CD4-positive, alpha-beta memory T cell (primary cell): ENCODE measurements at regions not wholly inside any gene's neighbourhood (a gene's known extent, or its start where the extent isn't known, plus 50 kb on each side); places are given as distances from the start of the nearest gene placed in this dataset.

Source experiments
- CTCF ChIA-PET: fragments of 350-600 bp; sonication (Branson Sonifier 250); formaldehyde crosslinking; loops from one replicate; lab custom pipeline; 2021; ENCODE audit warnings: inconsistent platforms; ENCODE audit not compliant: partially characterized antibody; lab: Charles Lee
- POLR2A ChIA-PET: fragments of 350-600 bp; sonication (Branson Sonifier 250); formaldehyde crosslinking; loops from one replicate; lab custom pipeline; 2021; ENCODE audit not compliant: partially characterized antibody; lab: Charles Lee
- DNase-seq, 5 donors: peaks; one replicate each; pipeline versions ENCODE4 v3.0.0 to v3.0.0-alpha.2; 2020 to 2022; ENCODE audit warnings: mixed read lengths in 1 of 5
- H3K27ac ChIP-seq: one replicate; pipeline ENCODE4 v1.7.0; 2013; ENCODE audit warnings: low read depth, low read length
- H3K27me3 ChIP-seq: 2 replicates; pipeline ENCODE4 v1.7.0; 2013; ENCODE audit warnings: mild to moderate bottlenecking, low read length, moderate library complexity; ENCODE audit not compliant: insufficient read depth
- H3K36me3 ChIP-seq: 2 replicates; pipeline ENCODE4 v1.7.0; 2013; ENCODE audit warnings: mild to moderate bottlenecking, low read length, moderate library complexity; ENCODE audit not compliant: insufficient read depth
- H3K4me1 ChIP-seq: 2 replicates; pipeline ENCODE4 v1.7.0; 2013; ENCODE audit warnings: mild to moderate bottlenecking, low read length, moderate library complexity; ENCODE audit not compliant: insufficient read depth
- H3K4me3 ChIP-seq, 2 donors: one replicate each; pipeline ENCODE4 v1.7.0; 2013; ENCODE audit warnings: low read length in 2 of 2, mild to moderate bottlenecking in 1 of 2
- H3K9me3 ChIP-seq, 2 donors: one replicate each; pipeline ENCODE4 v1.7.0; 2013; ENCODE audit warnings: low read length in 2 of 2, control low read depth in 1 of 2; ENCODE audit not compliant: control insufficient read depth in 1 of 2
- H3K27ac Mint-ChIP-seq, 7 donors: one replicate each; pipeline ENCODE4 v1.8.0; 2020 to 2021; ENCODE audit warnings: mixed read lengths in 7 of 7, mild to moderate bottlenecking in 6 of 7, inconsistent platforms in 3 of 7, moderate library complexity in 3 of 7
- H3K27me3 Mint-ChIP-seq, 2 donors: one replicate each; pipeline ENCODE4 v1.8.0; 2020 to 2021; ENCODE audit warnings: mixed read lengths in 2 of 2
- H3K36me3 Mint-ChIP-seq, 2 donors: one replicate each; pipeline ENCODE4 v1.8.0; 2020 to 2021; ENCODE audit warnings: mixed read lengths in 2 of 2, inconsistent platforms in 1 of 2, mild to moderate bottlenecking in 1 of 2
- H3K4me1 Mint-ChIP-seq, 4 donors: one replicate each; pipeline ENCODE4 v1.8.0; 2020 to 2021; ENCODE audit warnings: mixed read lengths in 4 of 4, mild to moderate bottlenecking in 1 of 4
- H3K4me3 Mint-ChIP-seq, 8 donors: one replicate each; pipeline ENCODE4 v1.8.0; 2020 to 2021; ENCODE audit warnings: mixed read lengths in 8 of 8, mild to moderate bottlenecking in 7 of 8, moderate library complexity in 6 of 8, inconsistent platforms in 3 of 8
- H3K9me3 Mint-ChIP-seq, 8 donors: one replicate each; pipeline ENCODE4 v1.8.0; 2020 to 2021; ENCODE audit warnings: mixed read lengths in 8 of 8, mild to moderate bottlenecking in 5 of 8, inconsistent platforms in 3 of 8, moderate library complexity in 1 of 8
- intact Hi-C: fragments of 100-400 bp; cut with micrococcal nuclease; formaldehyde crosslinking; loops from one replicate; pipeline ENCODE4 v1.15.1; 2023

GRCh38 chr4:20616313-20616712 lies 83.9 kb upstream of the PACRGL start:
- POLR2A ChIA-PET = no interaction called here
- H3K9me3 ChIP-seq = no peaks in the 10 kb centered on the region
- no peaks in the 10 kb centered on the region for H3K9me3 Mint-ChIP-seq
- H3K36me3 Mint-ChIP-seq = no peaks in the 10 kb centered on the region
- no peak overlapping the region for H3K27ac ChIP-seq
- H3K27ac Mint-ChIP-seq = no peak overlapping the region
- peaks cover 0 to 5% (median 0%) of the 10 kb centered on the region in 4 donors for H3K4me1 Mint-ChIP-seq
- no peak overlapping the region for H3K4me3 ChIP-seq
- no peak overlapping the region for H3K4me3 Mint-ChIP-seq
- no peaks in the 10 kb centered on the region for H3K36me3 ChIP-seq
- intact Hi-C loops = no loop called here
- H3K27me3 Mint-ChIP-seq = no peaks in the 10 kb centered on the region
- H3K4me1 ChIP-seq = no peaks in the 10 kb centered on the region
- no peak for DNase-seq
- H3K27me3 ChIP-seq = no peaks in the 10 kb centered on the region
- CTCF ChIA-PET = no interaction called here

DNA sequence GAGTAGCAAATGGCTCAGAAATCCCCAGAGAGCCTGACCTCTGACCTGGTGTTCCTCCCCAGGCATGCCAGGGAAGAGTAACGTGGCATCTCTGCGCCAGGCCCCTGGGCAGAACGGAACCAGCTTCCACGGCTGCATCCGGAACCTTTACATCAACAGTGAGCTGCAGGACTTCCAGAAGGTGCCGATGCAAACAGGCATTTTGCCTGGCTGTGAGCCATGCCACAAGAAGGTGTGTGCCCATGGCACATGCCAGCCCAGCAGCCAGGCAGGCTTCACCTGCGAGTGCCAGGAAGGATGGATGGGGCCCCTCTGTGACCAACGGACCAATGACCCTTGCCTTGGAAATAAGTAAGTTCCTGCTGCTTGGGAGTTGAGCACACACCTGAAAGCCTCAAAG lies 83.4 kb upstream of the PACRGL start:
- no peak overlapping the region for H3K27ac Mint-ChIP-seq
- no peak overlapping the region for H3K4me3 Mint-ChIP-seq
- POLR2A ChIA-PET = no interaction called here

DNA sequence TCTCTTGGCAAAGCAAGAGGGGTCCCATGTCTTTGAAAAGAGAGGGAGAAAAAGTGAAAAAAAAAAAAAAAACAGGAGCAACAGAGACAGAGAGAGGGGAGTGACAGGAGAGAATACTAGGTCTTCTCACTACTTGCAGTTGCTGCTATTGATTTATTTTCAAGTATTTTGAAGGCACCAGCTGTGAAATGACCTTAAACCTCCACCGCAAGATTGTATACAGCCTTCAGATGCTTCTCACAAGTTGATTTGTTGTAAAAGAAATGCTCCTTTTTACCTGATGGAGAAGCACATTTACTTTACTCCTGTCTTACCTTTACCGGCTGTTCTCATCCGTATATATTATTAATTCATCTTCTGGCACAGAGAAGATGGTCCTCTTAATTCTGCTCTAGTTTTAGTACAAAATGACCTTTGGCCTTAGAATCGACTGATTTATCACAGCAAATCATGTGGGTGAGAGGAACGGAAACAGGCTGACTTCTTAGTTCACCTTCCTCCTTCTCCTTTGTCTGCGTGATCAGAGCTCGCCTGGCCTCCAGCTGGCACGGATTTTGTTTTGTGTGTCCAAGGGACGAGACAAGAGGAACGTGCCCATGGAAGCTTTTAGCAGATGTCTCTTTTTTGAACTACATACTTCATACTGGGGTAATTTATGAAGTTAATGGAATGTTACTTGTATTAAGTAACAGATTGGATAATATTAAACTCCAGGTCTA lies 82.4 kb upstream of the PACRGL start:
- ChIA-PET CTCF (no interaction called here), POLR2A (no interaction called here)
- no peaks in the 10 kb centered on the region for H3K27me3 Mint-ChIP-seq
- intact Hi-C loops = no loop called here
- Histone ChIP-seq H3K27me3 (no peaks in the 10 kb centered on the region), H3K27ac (no peak overlapping the region), H3K4me3 (no peak overlapping the region), H3K4me1 (no peaks in the 10 kb centered on the region), H3K9me3 (no peaks in the 10 kb centered on the region), H3K36me3 (no peaks in the 10 kb centered on the region)
- no peaks in the 10 kb centered on the region for H3K9me3 Mint-ChIP-seq
- H3K4me3 Mint-ChIP-seq = peak overlapping the region in 1 of 8 donors; percentile 14
- no peaks in the 10 kb centered on the region for H3K36me3 Mint-ChIP-seq
- no peak for DNase-seq
- peaks cover 0 to 5% (median 0%) of the 10 kb centered on the region in 4 donors for H3K4me1 Mint-ChIP-seq
- no peak overlapping the region for H3K27ac Mint-ChIP-seq

More for the DNA sequence above, 83.4 kb upstream of the PACRGL start:
- no peak for DNase-seq
- Histone ChIP-seq H3K27me3 (no peaks in the 10 kb centered on the region), H3K4me1 (no peaks in the 10 kb centered on the region), H3K36me3 (no peaks in the 10 kb centered on the region), H3K9me3 (no peaks in the 10 kb centered on the region), H3K27ac (no peak overlapping the region), H3K4me3 (no peak overlapping the region)
- H3K36me3 Mint-ChIP-seq = no peaks in the 10 kb centered on the region
- CTCF ChIA-PET = no interaction called here
- no peaks in the 10 kb centered on the region for H3K27me3 Mint-ChIP-seq
- intact Hi-C loops = no loop called here
- no peaks in the 10 kb centered on the region for H3K9me3 Mint-ChIP-seq
- peaks cover 0 to 5% (median 0%) of the 10 kb centered on the region in 4 donors for H3K4me1 Mint-ChIP-seq

- no peaks in the 10 kb centered on the region for H3K9me3 ChIP-seq
- H3K4me1 Mint-ChIP-seq = peaks cover 0 to 5% (median 0%) of the 10 kb centered on the region in 4 donors
- no peak overlapping the region for H3K27ac Mint-ChIP-seq
- H3K4me1 ChIP-seq = no peaks in the 10 kb centered on the region
- DNase-seq = no peak
- no peak overlapping the region for H3K4me3 ChIP-seq
- H3K27ac ChIP-seq = no peak overlapping the region
- ChIA-PET CTCF (no interaction called here), POLR2A (no interaction called here)
- no peaks in the 10 kb centered on the region for H3K27me3 Mint-ChIP-seq
- no peak overlapping the region for H3K4me3 Mint-ChIP-seq
- no peaks in the 10 kb centered on the region for H3K9me3 Mint-ChIP-seq
- H3K27me3 ChIP-seq = no peaks in the 10 kb centered on the region
- intact Hi-C loops = no loop called here
- H3K36me3 ChIP-seq = no peaks in the 10 kb centered on the region
- H3K36me3 Mint-ChIP-seq = no peaks in the 10 kb centered on the region
Observed at GRCh38 chr4:20618731-20619130, 81.5 kb upstream of the PACRGL start.

DNA sequence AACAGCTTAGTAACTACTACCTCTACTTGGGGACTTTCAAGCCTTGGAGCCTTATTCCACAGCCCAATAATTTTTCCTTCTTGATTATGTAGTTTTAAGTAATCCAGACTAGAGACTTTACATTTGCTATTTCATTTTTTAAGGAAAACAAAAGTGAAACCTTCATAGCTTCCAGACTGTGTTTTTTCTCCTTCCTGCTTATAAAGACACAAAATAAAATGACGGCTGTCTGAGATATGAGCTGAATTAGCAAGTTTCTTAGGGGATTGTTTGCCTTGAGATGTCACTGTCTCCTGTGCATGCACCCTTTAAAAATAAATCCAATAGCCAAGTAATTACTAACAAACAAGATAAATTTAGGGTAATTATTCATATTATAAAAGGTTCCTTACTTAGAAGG lies 78.8 kb upstream of the PACRGL start:
- Mint-ChIP-seq H3K9me3 (no peaks in the 10 kb centered on the region), H3K4me1 (peaks cover 0 to 5% (median 0%) of the 10 kb centered on the region in 4 donors), H3K27me3 (no peaks in the 10 kb centered on the region), H3K4me3 (peak overlapping the region; percentile 4 to 63 (median 51)), H3K27ac (peak overlapping the region in 3 of 7 donors; percentile 33 to 70 (median 46)), H3K36me3 (no peaks in the 10 kb centered on the region)
- CTCF ChIA-PET = no interaction called here
- Histone ChIP-seq H3K9me3 (no peaks in the 10 kb centered on the region), H3K36me3 (no peaks in the 10 kb centered on the region), H3K27me3 (no peaks in the 10 kb centered on the region), H3K4me1 (no peaks in the 10 kb centered on the region), H3K4me3 (no peak overlapping the region), H3K27ac (no peak overlapping the region)
- intact Hi-C loops = no loop called here
- peak in 1 of 5 donors; percentile 0 for DNase-seq
- POLR2A ChIA-PET = no interaction called here

- Histone ChIP-seq H3K27me3 (no peaks in the 10 kb centered on the region), H3K9me3 (no peaks in the 10 kb centered on the region), H3K27ac (no peak overlapping the region), H3K36me3 (no peaks in the 10 kb centered on the region), H3K4me3 (no peak overlapping the region), H3K4me1 (no peaks in the 10 kb centered on the region)
- Mint-ChIP-seq H3K4me3 (no peak overlapping the region), H3K9me3 (no peaks in the 10 kb centered on the region), H3K27me3 (no peaks in the 10 kb centered on the region), H3K4me1 (peaks cover 0 to 5% (median 0%) of the 10 kb centered on the region in 4 donors), H3K36me3 (no peaks in the 10 kb centered on the region), H3K27ac (no peak overlapping the region)
- CTCF ChIA-PET = no interaction called here
- intact Hi-C loops = no loop called here
- POLR2A ChIA-PET = no interaction called here
- DNase-seq = no peak
Observed at GRCh38 chr4:20622701-20623100, 77.6 kb upstream of the PACRGL start.

GRCh38 chr4:20623939-20624338 lies 76.3 kb upstream of the PACRGL start:
- H3K4me3 Mint-ChIP-seq = no peak overlapping the region
- H3K36me3 ChIP-seq = no peaks in the 10 kb centered on the region
- DNase-seq = no peak
- H3K27ac ChIP-seq = no peak overlapping the region
- intact Hi-C loops = no loop called here
- H3K27ac Mint-ChIP-seq = no peak overlapping the region
- no peaks in the 10 kb centered on the region for H3K27me3 Mint-ChIP-seq
- H3K9me3 Mint-ChIP-seq = no peaks in the 10 kb centered on the region
- peaks cover 0 to 1% (median 0%) of the 10 kb centered on the region in 4 donors for H3K4me1 Mint-ChIP-seq
- no peaks in the 10 kb centered on the region for H3K4me1 ChIP-seq
- H3K36me3 Mint-ChIP-seq = no peaks in the 10 kb centered on the region
- ChIA-PET POLR2A (no interaction called here), CTCF (no interaction called here)
- H3K4me3 ChIP-seq = no peak overlapping the region
- H3K9me3 ChIP-seq = no peaks in the 10 kb centered on the region
- no peaks in the 10 kb centered on the region for H3K27me3 ChIP-seq
